CD4-positive, CD25-positive, alpha-beta regulatory T cell (primary cell): ENCODE measurements at regions not wholly inside any gene's neighbourhood (a gene's known extent, or its start where the extent isn't known, plus 50 kb on each side); places are given as distances from the start of the nearest gene placed in this dataset.
"Not testable (repeated sequence)": the region's sequence is repeated elsewhere in the genome, so short reads cannot be mapped to it uniquely, and the experiment has no call there.

Experiments used
- ATAC-seq, 2 donors: fragments of 150-1000 bp; cut with Tn5 transposase; one replicate each; pipeline ENCODE4 v1.10.0; 2021; ENCODE audit warnings: low read depth in 2 of 2, moderate number of reproducible peaks in 2 of 2, moderate library complexity in 1 of 2
- DNase-seq, 3 donors: peaks; one replicate each; pipeline versions ENCODE4 v3.0.0 to v3.0.0-alpha.2; 2012 to 2022; ENCODE audit warnings: mixed read lengths in 1 of 3
- H3K27ac ChIP-seq: one replicate; pipeline ENCODE4 v1.7.0; 2013; ENCODE audit warnings: mild to moderate bottlenecking, low read length; ENCODE audit not compliant: insufficient read depth, poor library complexity, severe bottlenecking
- H3K27me3 ChIP-seq: one replicate; pipeline ENCODE4 v1.7.0; 2013; ENCODE audit warnings: low read length; ENCODE audit not compliant: control insufficient read depth, insufficient read depth
- H3K36me3 ChIP-seq: one replicate; pipeline ENCODE4 v1.7.0; 2013; ENCODE audit warnings: mild to moderate bottlenecking, low read length, moderate library complexity; ENCODE audit not compliant: control insufficient read depth, insufficient read depth
- H3K4me1 ChIP-seq: 2 replicates; pipeline ENCODE4 v1.7.0; 2013; ENCODE audit warnings: mild to moderate bottlenecking, low read length; ENCODE audit not compliant: insufficient read depth, control insufficient read depth, poor library complexity, severe bottlenecking
- H3K4me3 ChIP-seq: one replicate; pipeline ENCODE4 v1.7.0; 2013; ENCODE audit warnings: low read depth, mild to moderate bottlenecking, low read length, moderate library complexity
- H3K9me3 ChIP-seq, 2 experiments: 1 replicate in 1 of 2; 2 replicates in 1 of 2; pipeline ENCODE4 v1.7.0; 2013; ENCODE audit warnings: low read length in 2 of 2, mild to moderate bottlenecking in 1 of 2, moderate library complexity in 1 of 2; ENCODE audit not compliant: control insufficient read depth in 2 of 2
- H3K27ac Mint-ChIP-seq, 3 donors: one replicate each; pipeline ENCODE4 v1.8.0; 2020 to 2022; ENCODE audit warnings: mild to moderate bottlenecking in 3 of 3, mixed read lengths in 3 of 3, moderate library complexity in 2 of 3
- H3K27me3 Mint-ChIP-seq: one replicate; pipeline ENCODE4 v1.8.0; 2022; ENCODE audit warnings: mild to moderate bottlenecking, mixed read lengths
- H3K36me3 Mint-ChIP-seq: one replicate; pipeline ENCODE4 v1.8.0; 2020; ENCODE audit warnings: mixed read lengths
- H3K4me1 Mint-ChIP-seq, 4 donors: one replicate each; pipeline ENCODE4 v1.8.0; 2020 to 2022; ENCODE audit warnings: mixed read lengths in 4 of 4, mild to moderate bottlenecking in 1 of 4
- H3K4me3 Mint-ChIP-seq, 4 donors: one replicate each; pipeline ENCODE4 v1.8.0; 2020 to 2022; ENCODE audit warnings: mild to moderate bottlenecking in 4 of 4, mixed read lengths in 4 of 4, moderate library complexity in 3 of 4
- H3K9me3 Mint-ChIP-seq, 7 donors: one replicate each; pipeline ENCODE4 v1.8.0; 2020 to 2022; ENCODE audit warnings: mixed read lengths in 7 of 7, mild to moderate bottlenecking in 3 of 7, moderate library complexity in 2 of 7

DNA sequence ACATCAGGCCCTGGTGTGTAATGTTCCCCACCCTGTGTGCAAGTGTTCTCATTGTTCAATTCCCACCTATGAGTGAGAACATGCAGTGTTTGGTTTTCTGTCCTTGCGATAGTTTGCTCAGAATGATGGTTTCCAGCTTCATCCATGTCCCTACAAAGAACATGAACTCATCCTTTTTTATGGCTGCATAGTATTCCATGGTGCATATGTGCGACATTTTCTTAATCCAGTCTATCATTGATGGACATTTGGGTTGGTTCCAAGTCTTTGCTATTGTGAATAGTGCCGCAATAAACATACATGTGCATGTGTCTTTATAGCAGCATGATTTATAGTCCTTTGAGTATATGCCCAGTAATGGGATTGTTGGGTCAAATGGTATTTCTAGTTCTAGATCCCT, 60.5 kb upstream of the PSME4 start:
- H3K27me3 Mint-ChIP-seq, H3K4me3 ChIP-seq, H3K36me3 Mint-ChIP-seq, H3K36me3 ChIP-seq, H3K9me3 ChIP-seq, H3K4me3 Mint-ChIP-seq, DNase-seq, H3K4me1 ChIP-seq, H3K4me1 Mint-ChIP-seq, H3K9me3 Mint-ChIP-seq, ATAC-seq, H3K27me3 ChIP-seq, H3K27ac ChIP-seq, H3K27ac Mint-ChIP-seq: not testable (repeated sequence)

GRCh38 chr2:54030806-54031205, 60.0 kb upstream of the PSME4 start:
- H3K27ac Mint-ChIP-seq, result no peak overlapping the region
- Histone ChIP-seq H3K4me3 (no peak overlapping the region), H3K36me3 (no peaks in the 10 kb centered on the region), H3K4me1 (no peaks in the 10 kb centered on the region), H3K27me3 (no peaks in the 10 kb centered on the region), H3K9me3 (no peaks in the 10 kb centered on the region), H3K27ac (no peak overlapping the region)
- H3K4me3 Mint-ChIP-seq, result no peak overlapping the region
- H3K36me3 Mint-ChIP-seq, result peaks cover 3% of the 10 kb centered on the region
- ATAC-seq (no peak), DNase-seq (no peak)
- H3K4me1 Mint-ChIP-seq, result peaks cover 0 to 6% (median 0%) of the 10 kb centered on the region in 4 donors
- peaks cover 0 to 7% (median 0%) of the 10 kb centered on the region in 7 donors for H3K9me3 Mint-ChIP-seq
- H3K27me3 Mint-ChIP-seq, result no peaks in the 10 kb centered on the region

GRCh38 chr2:54030396-54030741, 59.6 kb upstream of the PSME4 start:
- H3K27ac ChIP-seq, result no peak overlapping the region
- Mint-ChIP-seq H3K4me3 (no peak overlapping the region), H3K27ac (no peak overlapping the region), H3K4me1 (peaks cover 0 to 8% (median under 1%) of the 10 kb centered on the region in 4 donors), H3K9me3 (peaks cover 0 to 7% (median 0%) of the 10 kb centered on the region in 7 donors), H3K36me3 (peaks cover 3% of the 10 kb centered on the region), H3K27me3 (no peaks in the 10 kb centered on the region)
- no peak overlapping the region for H3K4me3 ChIP-seq
- H3K9me3 ChIP-seq, result no peaks in the 10 kb centered on the region
- no peaks in the 10 kb centered on the region for H3K27me3 ChIP-seq
- no peaks in the 10 kb centered on the region for H3K36me3 ChIP-seq
- H3K4me1 ChIP-seq, result no peaks in the 10 kb centered on the region
- DNase-seq (no peak), ATAC-seq (no peak)

DNA sequence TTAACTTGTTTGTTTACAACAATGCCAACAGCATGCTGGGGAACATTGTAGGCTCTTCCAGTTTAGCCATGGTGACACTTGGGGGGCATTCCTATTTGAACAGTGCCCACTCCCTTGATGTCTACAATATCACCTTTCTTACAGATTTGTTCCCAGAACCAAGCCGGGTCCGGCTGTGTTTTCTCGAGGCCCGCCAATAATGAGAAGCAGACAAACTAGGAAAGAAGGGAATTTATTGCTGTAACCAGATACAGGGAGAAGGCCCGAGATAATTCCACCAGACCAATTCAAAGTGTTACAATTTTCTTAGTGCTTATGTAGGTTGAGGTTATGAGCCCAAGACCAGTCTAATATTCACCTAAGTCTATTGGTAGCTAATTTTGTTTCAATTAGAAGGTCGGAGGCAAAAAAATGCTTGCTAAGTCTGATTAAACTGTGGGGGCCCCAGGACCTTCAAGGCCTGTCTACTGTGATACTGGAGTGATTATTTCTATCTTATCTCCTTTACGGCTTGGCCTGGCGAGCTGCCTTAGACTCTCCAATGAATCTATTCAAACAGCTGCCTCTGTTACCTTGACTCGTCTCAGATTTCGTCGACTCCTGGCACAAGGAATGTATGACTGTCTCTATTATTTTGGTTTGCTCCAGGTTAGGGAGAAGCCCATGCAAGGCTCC, 59.1 kb upstream of the PSME4 start:
- Histone ChIP-seq H3K4me1 (no peaks in the 10 kb centered on the region), H3K9me3 (no peaks in the 10 kb centered on the region), H3K36me3 (no peaks in the 10 kb centered on the region), H3K27ac (no peak overlapping the region), H3K4me3 (no peak overlapping the region), H3K27me3 (no peaks in the 10 kb centered on the region)
- no peak for DNase-seq
- Mint-ChIP-seq H3K36me3 (peaks cover 3% of the 10 kb centered on the region), H3K27ac (peak overlapping the region in 1 of 3 donors; percentile 28), H3K27me3 (no peaks in the 10 kb centered on the region), H3K4me3 (no peak overlapping the region), H3K4me1 (peaks cover 0 to 12% (median 1%) of the 10 kb centered on the region in 4 donors), H3K9me3 (peaks cover 0 to 7% (median 0%) of the 10 kb centered on the region in 7 donors)
- ATAC-seq, result no peak

DNA sequence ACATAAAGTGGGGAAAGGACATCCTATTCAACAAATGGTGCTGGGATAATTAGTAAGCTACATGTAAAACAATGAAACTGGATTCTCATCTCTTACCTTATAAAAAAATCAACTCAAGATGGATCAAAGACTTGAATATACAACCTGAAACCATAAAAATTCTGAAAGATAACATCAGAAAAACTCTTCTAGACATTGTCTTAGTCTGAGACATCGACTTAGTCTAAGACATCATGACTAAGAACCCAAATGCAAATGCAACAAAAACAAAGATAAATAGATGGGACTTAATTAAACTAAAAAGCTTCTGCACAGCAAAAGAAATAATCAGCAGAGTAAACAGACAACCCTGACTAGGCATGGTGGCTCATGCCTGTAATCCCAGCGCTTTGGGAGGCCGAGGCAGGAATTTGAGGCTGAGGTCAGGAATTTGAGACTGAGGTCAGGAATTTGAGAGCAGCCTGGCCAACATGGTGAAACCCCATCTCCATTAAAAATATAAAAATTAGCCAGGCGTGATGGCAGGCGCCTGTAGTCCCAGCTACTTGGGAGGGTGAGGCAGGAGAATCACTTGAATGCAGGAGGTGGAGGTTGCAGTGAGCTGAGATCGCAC, 54.8 kb upstream of the PSME4 start:
- H3K27me3 Mint-ChIP-seq, H3K4me1 ChIP-seq, H3K27ac ChIP-seq, H3K27me3 ChIP-seq, H3K4me3 ChIP-seq, H3K36me3 ChIP-seq, H3K4me3 Mint-ChIP-seq, ATAC-seq, DNase-seq: not testable (repeated sequence)
- peaks cover 0 to 11% (median 6%) of the 10 kb centered on the region in 7 donors for H3K9me3 Mint-ChIP-seq
- H3K36me3 Mint-ChIP-seq, result peaks cover 20% of the 10 kb centered on the region
- H3K4me1 Mint-ChIP-seq, result peaks cover 0 to 12% (median 1%) of the 10 kb centered on the region in 4 donors
- H3K27ac Mint-ChIP-seq, result peak overlapping the region in 2 of 3 donors; percentile 4 to 17
- H3K9me3 ChIP-seq, result peaks cover 4 to 11% of the 10 kb centered on the region in 2 experiments

- no peak overlapping the region for H3K27ac ChIP-seq
- H3K36me3 ChIP-seq, result no peaks in the 10 kb centered on the region
- ATAC-seq, result no peak
- H3K4me3 Mint-ChIP-seq, result no peak overlapping the region
- no peaks in the 10 kb centered on the region for H3K4me1 ChIP-seq
- H3K4me1 Mint-ChIP-seq, result peaks cover 0 to 12% (median 1%) of the 10 kb centered on the region in 4 donors
- H3K4me3 ChIP-seq, result no peak overlapping the region
- no peak overlapping the region for H3K27ac Mint-ChIP-seq
- H3K27me3 Mint-ChIP-seq, result no peaks in the 10 kb centered on the region
- H3K27me3 ChIP-seq, result no peaks in the 10 kb centered on the region
- H3K9me3 ChIP-seq, result peaks cover 9 to 15% of the 10 kb centered on the region in 2 experiments
- DNase-seq, result no peak
- H3K9me3 Mint-ChIP-seq, result peaks cover 0 to 12% (median 6%) of the 10 kb centered on the region in 7 donors
- H3K36me3 Mint-ChIP-seq, result peaks cover 19% of the 10 kb centered on the region
These were observed 53.8 kb upstream of the PSME4 start for GRCh38 chr2:54024576-54024975.

GRCh38 chr2:54021702-54022101, 50.9 kb upstream of the PSME4 start:
- Mint-ChIP-seq H3K36me3 (peaks cover 26% of the 10 kb centered on the region), H3K4me3 (no peak overlapping the region), H3K27me3 (no peaks in the 10 kb centered on the region), H3K27ac (no peak overlapping the region), H3K4me1 (peaks cover 0 to 8% (median 6%) of the 10 kb centered on the region in 4 donors), H3K9me3 (peaks cover 0 to 12% (median 7%) of the 10 kb centered on the region in 7 donors)
- no peak overlapping the region for H3K4me3 ChIP-seq
- H3K27me3 ChIP-seq, result no peaks in the 10 kb centered on the region
- H3K4me1 ChIP-seq, result no peaks in the 10 kb centered on the region
- no peak for ATAC-seq
- no peak for DNase-seq
- H3K36me3 ChIP-seq, result peaks cover 2% of the 10 kb centered on the region
- no peak overlapping the region for H3K27ac ChIP-seq
- H3K9me3 ChIP-seq, result peaks cover 9 to 15% of the 10 kb centered on the region in 2 experiments
